ENCODE measurements at regions not wholly inside any gene's neighbourhood (a gene's known extent, or its start where the extent isn't known, plus 50 kb on each side); places are given as distances from the start of the nearest gene placed in this dataset.

DNA sequence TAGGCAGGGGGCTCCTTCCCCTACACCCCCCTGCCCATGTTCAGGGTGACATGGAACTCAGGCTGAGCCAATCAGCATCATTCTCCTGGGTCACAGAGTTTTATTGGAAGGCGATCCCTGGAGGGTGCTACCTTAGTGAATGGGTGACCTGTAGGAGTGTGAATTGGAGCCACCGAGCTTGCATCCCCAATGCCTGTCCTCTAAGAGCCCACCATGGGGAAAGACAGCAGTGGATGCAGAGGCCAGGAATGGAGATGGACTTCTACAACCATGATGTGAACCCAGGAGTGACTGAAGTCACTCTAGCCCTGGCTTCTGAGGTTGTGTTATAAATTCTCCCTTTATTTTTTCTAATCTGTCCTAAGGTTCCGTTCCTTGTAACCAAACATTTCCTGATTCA, 89.4 kb downstream of the CCDC71L start:
- Histone ChIP-seq H3K27me3 (ENCODE audit: insufficient read depth, low read depth, severe bottlenecking) (no peaks in the 10 kb centered on the region), H3K9me3 (ENCODE audit: severe bottlenecking) (no peaks in the 10 kb centered on the region), H3K27ac (no peak overlapping the region), H3K36me3 (no peaks in the 10 kb centered on the region), H3K4me3 (ENCODE audit: low read depth, low read length) (no peak overlapping the region)
- no peak for TF ChIP-seq CTCF (IDR thresholded peaks at IDR 0.05; ENCODE audit: low read depth, low read length)
- no peak for DNase-seq

DNA sequence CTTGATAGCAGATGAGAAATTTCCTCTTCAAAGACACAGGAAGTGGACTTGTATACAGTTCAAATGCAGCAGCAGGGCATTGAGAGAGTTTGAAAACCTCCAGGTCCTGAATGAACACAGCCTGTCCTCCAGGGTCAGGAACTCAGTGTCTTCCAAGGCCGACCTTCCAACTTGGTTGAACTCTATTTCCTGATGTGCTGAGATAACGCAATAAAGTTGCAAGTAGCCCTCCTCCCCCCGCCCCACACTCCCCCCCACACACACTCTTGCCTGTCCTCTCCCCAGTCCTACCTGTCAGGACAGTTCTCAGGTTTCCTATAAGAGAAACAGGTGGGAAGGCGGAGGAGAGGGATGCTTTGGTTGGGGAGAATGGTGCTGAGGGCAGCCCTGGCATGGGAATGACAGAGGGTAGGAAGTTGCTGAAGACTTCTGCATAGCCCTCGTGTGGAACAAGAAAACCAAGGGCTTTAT, 90.0 kb downstream of the CCDC71L start:
- H3K9me3 ChIP-seq (ENCODE audit: severe bottlenecking), result no peaks in the 10 kb centered on the region
- H3K27ac ChIP-seq, result no peak overlapping the region
- no peaks in the 10 kb centered on the region for H3K36me3 ChIP-seq
- no peak overlapping the region for H3K4me3 ChIP-seq (ENCODE audit: low read depth, low read length)
- no peaks in the 10 kb centered on the region for H3K27me3 ChIP-seq (ENCODE audit: insufficient read depth, low read depth, severe bottlenecking)
- no peak for DNase-seq
- no peak for TF ChIP-seq CTCF (IDR thresholded peaks at IDR 0.05; ENCODE audit: low read depth, low read length)

GRCh38 chr7:106570146-106570545, 90.8 kb downstream of the CCDC71L start:
- Histone ChIP-seq H3K9me3 (ENCODE audit: severe bottlenecking) (no peaks in the 10 kb centered on the region), H3K4me3 (ENCODE audit: low read depth, low read length) (no peak overlapping the region), H3K36me3 (no peaks in the 10 kb centered on the region), H3K27ac (no peak overlapping the region), H3K27me3 (ENCODE audit: insufficient read depth, low read depth, severe bottlenecking) (no peaks in the 10 kb centered on the region)
- no peak for DNase-seq
- TF ChIP-seq CTCF (IDR thresholded peaks at IDR 0.05; ENCODE audit: low read depth, low read length), result no peak

- H3K36me3 ChIP-seq, result no peaks in the 10 kb centered on the region
- no peak overlapping the region for H3K4me3 ChIP-seq (ENCODE audit: low read depth, low read length)
- no peaks in the 10 kb centered on the region for H3K9me3 ChIP-seq (ENCODE audit: severe bottlenecking)
- no peaks in the 10 kb centered on the region for H3K27me3 ChIP-seq (ENCODE audit: insufficient read depth, low read depth, severe bottlenecking)
- H3K27ac ChIP-seq, result no peak overlapping the region; the same call in 1 of the 2 replicates
- TF ChIP-seq CTCF (IDR thresholded peaks at IDR 0.05; ENCODE audit: low read depth, low read length), result no peak
- DNase-seq, result no peak
Observed at GRCh38 chr7:106569500-106569929, 91.4 kb downstream of the CCDC71L start.

GRCh38 chr7:106568680-106569499, 92.1 kb downstream of the CCDC71L start:
- no peaks in the 10 kb centered on the region for H3K36me3 ChIP-seq
- peak overlapping the region; percentile 50 for H3K27ac ChIP-seq
- H3K4me3 ChIP-seq (ENCODE audit: low read depth, low read length), result no peak overlapping the region
- DNase-seq, result peak; percentile 18
- no peak for TF ChIP-seq CTCF (IDR thresholded peaks at IDR 0.05; ENCODE audit: low read depth, low read length)
- no peaks in the 10 kb centered on the region for H3K27me3 ChIP-seq (ENCODE audit: insufficient read depth, low read depth, severe bottlenecking)
- no peaks in the 10 kb centered on the region for H3K9me3 ChIP-seq (ENCODE audit: severe bottlenecking)

All from WERI-Rb-1 (cell line).